PC-9 (cell line): ENCODE measurements at regions not wholly inside any gene's neighbourhood (a gene's known extent, or its start where the extent isn't known, plus 50 kb on each side); places are given as distances from the start of the nearest gene placed in this dataset.

Source experiments
- BruUV-seq: library from RNA; stranded (reverse); fragments of 400-500 nt; replicated peaks from 2 replicates; lab custom pipeline; 2021; lab: Mats Ljungman, UMichigan
- CTCF ChIA-PET: fragments of 300-600 bp; sonication (Branson Sonifier 250); formaldehyde crosslinking; loops from one replicate; lab custom pipeline; 2022; ENCODE audit warnings: antibody characterized with exemption; lab: Charles Lee
- POLR2A ChIA-PET: fragments of 300-600 bp; sonication (Branson Sonifier 250); formaldehyde crosslinking; loops from one replicate; lab custom pipeline; 2022; ENCODE audit warnings: antibody characterized with exemption; ENCODE audit not compliant: unreplicated experiment; lab: Charles Lee
- DNase-seq, 2 experiments: peaks; one replicate each; pipeline versions ENCODE4 v3.0.0 to v3.0.0-alpha.2; 2015 to 2022; ENCODE audit warnings: mixed read lengths in 1 of 2
- H2AFZ ChIP-seq: fragments of 200-600 bp; sonication (generic); 2 replicates; pipeline ENCODE4 v1.8.1; 2017; ENCODE audit warnings: antibody characterized with exemption
- H3F3A ChIP-seq: fragments of 200-600 bp; sonication (generic); 2 replicates; pipeline ENCODE4 v1.8.1; 2017; ENCODE audit warnings: antibody characterized with exemption, mild to moderate bottlenecking, low read depth; ENCODE audit not compliant: insufficient read depth
- H3K27ac ChIP-seq: fragments of 200-600 bp; sonication (generic); 2 replicates; pipeline ENCODE4 v1.6.1; 2016; ENCODE audit warnings: mixed run types
- H3K27me3 ChIP-seq: fragments of 200-600 bp; sonication (generic); 2 replicates; pipeline ENCODE4 v1.6.1; 2016; ENCODE audit warnings: low read depth, mixed run types; ENCODE audit not compliant: insufficient read depth
- H3K36me3 ChIP-seq: fragments of 200-600 bp; sonication (generic); 2 replicates; pipeline ENCODE4 v1.6.1; 2016; ENCODE audit warnings: low read depth, mixed run types
- H3K4me1 ChIP-seq: fragments of 200-600 bp; sonication (generic); replicated peaks from 2 replicates; pipeline ENCODE4 v1.6.1; 2016; ENCODE audit warnings: mixed run types; ENCODE audit not compliant: insufficient read depth
- H3K4me2 ChIP-seq: fragments of 200-600 bp; sonication (generic); 2 replicates; pipeline ENCODE4 v1.6.1; 2017; ENCODE audit warnings: mixed run types
- H3K4me3 ChIP-seq: fragments of 200-600 bp; sonication (generic); 2 replicates; pipeline ENCODE4 v1.6.1; 2016; ENCODE audit warnings: mixed run types
- H3K79me2 ChIP-seq: fragments of 200-600 bp; sonication (generic); 2 replicates; pipeline ENCODE4 v1.6.1; 2017; ENCODE audit warnings: low read depth, mixed run types
- H3K9me2 ChIP-seq: fragments of 200-600 bp; sonication (generic); 2 replicates; pipeline ENCODE4 v1.8.1; 2017; ENCODE audit warnings: mild to moderate bottlenecking; ENCODE audit not compliant: insufficient read depth
- H3K9me3 ChIP-seq: fragments of 200-600 bp; sonication (generic); 2 replicates; pipeline ENCODE4 v1.8.1; 2016; ENCODE audit warnings: low read depth; ENCODE audit not compliant: insufficient read depth
- H4K20me1 ChIP-seq: fragments of 200-600 bp; sonication (generic); 2 replicates; pipeline ENCODE4 v1.8.1; 2017; ENCODE audit not compliant: insufficient read depth
- EZH2 ChIP-seq: fragments of 200-600 bp; sonication (generic); IDR thresholded peaks from 2 replicates; pipeline ENCODE4 v1.8.0; 2017; ENCODE audit warnings: antibody characterized with exemption, low read depth
- intact Hi-C: fragments of 100-400 bp; cut with micrococcal nuclease; formaldehyde crosslinking; loops from one replicate; pipeline ENCODE4 v1.10.0; 2022; ENCODE audit not compliant: unreplicated experiment
- TF ChIP-seq, protein P1 (sequence below): fragments of 200-600 bp; sonication (generic); conservative IDR thresholded peaks from 2 replicates; pipeline ENCODE4 v1.6.1; 2017; ENCODE audit warnings: mixed run types, antibody characterized with exemption, mild to moderate bottlenecking, moderate library complexity

GRCh38 chr10:37713642-37714041 is 143.8 kb downstream of the ZNF248 start:
- DNase-seq, result no peak
- no peak overlapping the region for H2AFZ ChIP-seq
- no peak for TF ChIP-seq EZH2
- TF ChIP-seq, protein P1, sequence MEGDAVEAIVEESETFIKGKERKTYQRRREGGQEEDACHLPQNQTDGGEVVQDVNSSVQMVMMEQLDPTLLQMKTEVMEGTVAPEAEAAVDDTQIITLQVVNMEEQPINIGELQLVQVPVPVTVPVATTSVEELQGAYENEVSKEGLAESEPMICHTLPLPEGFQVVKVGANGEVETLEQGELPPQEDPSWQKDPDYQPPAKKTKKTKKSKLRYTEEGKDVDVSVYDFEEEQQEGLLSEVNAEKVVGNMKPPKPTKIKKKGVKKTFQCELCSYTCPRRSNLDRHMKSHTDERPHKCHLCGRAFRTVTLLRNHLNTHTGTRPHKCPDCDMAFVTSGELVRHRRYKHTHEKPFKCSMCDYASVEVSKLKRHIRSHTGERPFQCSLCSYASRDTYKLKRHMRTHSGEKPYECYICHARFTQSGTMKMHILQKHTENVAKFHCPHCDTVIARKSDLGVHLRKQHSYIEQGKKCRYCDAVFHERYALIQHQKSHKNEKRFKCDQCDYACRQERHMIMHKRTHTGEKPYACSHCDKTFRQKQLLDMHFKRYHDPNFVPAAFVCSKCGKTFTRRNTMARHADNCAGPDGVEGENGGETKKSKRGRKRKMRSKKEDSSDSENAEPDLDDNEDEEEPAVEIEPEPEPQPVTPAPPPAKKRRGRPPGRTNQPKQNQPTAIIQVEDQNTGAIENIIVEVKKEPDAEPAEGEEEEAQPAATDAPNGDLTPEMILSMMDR, result no peak
- ChIA-PET CTCF (no interaction called here), POLR2A (no interaction called here)
- intact Hi-C loops, result no loop called here
- H3K36me3 ChIP-seq, result no peaks in the 10 kb centered on the region
- no peaks in the 10 kb centered on the region for H3K9me3 ChIP-seq
- no peaks in the 10 kb centered on the region for H3K9me2 ChIP-seq
- H3K27ac ChIP-seq, result no peak overlapping the region
- no peaks in the 10 kb centered on the region for H3F3A ChIP-seq
- H3K27me3 ChIP-seq, result no peaks in the 10 kb centered on the region
- H3K79me2 ChIP-seq, result no peaks in the 10 kb centered on the region
- no TSS peak for BruUV-seq
- H3K4me3 ChIP-seq, result no peak overlapping the region
- H3K4me2 ChIP-seq, result no peak overlapping the region
- no peaks in the 10 kb centered on the region for H3K4me1 ChIP-seq
- H4K20me1 ChIP-seq, result no peaks in the 10 kb centered on the region

DNA sequence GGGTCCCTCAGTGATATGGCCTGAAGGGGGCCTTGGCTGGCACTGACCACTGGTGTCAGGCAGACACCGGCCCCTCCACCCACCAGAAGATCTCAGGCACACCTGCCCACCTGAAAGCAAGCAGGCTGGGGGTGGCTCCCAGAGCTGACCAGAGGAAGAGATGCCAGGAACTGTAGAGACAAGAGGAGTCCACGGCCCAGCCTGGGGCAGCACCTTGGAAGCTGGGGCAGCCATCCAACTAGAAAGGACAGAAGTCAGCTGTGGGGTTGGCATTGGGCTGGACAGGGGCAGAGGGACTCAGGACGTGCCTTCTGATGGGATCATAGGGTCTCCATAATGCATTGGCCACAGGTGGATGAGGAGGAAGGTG is 144.3 kb downstream of the ZNF248 start:
- Histone ChIP-seq H3K4me2 (no peak overlapping the region), H2AFZ (no peak overlapping the region), H3K9me2 (no peaks in the 10 kb centered on the region), H4K20me1 (no peaks in the 10 kb centered on the region), H3K4me3 (no peak overlapping the region), H3K27ac (no peak overlapping the region), H3K79me2 (no peaks in the 10 kb centered on the region), H3K36me3 (no peaks in the 10 kb centered on the region), H3K4me1 (no peaks in the 10 kb centered on the region), H3K27me3 (no peaks in the 10 kb centered on the region), H3K9me3 (no peaks in the 10 kb centered on the region), H3F3A (no peaks in the 10 kb centered on the region)
- BruUV-seq, result no TSS peak
- no peak for DNase-seq
- intact Hi-C loops, result no loop called here
- ChIA-PET POLR2A (no interaction called here), CTCF (no interaction called here)
- TF ChIP-seq EZH2, result no peak
- TF ChIP-seq, protein P1, result no peak

DNA sequence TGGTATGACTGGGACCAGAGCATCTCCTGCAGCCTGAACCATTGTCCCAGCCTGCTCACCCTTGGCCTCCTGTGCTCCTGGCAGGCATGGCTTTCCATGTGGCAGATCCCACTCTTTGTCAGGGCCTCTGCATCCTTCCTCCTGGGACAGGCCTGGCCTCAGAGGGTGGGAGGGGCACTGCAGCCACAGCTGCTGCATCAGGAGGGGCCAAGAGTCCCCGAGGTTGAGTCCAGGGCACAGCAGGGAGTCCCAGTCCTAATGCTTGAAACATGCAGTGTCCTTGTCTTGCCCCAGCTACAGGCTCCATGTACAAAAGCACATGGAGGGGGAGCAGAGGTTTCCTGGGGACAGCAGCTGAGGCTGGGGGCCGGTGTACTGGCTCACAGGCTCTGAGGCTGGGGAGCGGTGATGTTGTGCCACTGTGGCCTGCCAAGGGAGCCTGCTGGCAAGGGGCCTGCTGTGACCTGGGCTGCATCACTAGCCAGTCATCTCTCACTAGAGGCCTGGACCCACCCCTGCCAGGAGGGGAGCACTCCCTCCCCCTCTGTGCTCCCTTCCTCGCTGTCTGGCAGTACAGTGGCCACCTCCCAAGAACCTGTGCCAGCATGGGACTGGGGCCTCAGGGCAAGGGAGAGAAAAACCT is 144.8 kb downstream of the ZNF248 start:
- ChIA-PET POLR2A (no interaction called here), CTCF (no interaction called here)
- TF ChIP-seq, protein P1, result no peak
- no peak for TF ChIP-seq EZH2
- Histone ChIP-seq H3K79me2 (no peaks in the 10 kb centered on the region), H3K9me3 (no peaks in the 10 kb centered on the region), H3K4me1 (no peaks in the 10 kb centered on the region), H3F3A (no peaks in the 10 kb centered on the region), H3K27me3 (no peaks in the 10 kb centered on the region), H3K36me3 (no peaks in the 10 kb centered on the region), H3K4me2 (no peak overlapping the region), H3K4me3 (no peak overlapping the region), H3K27ac (no peak overlapping the region), H4K20me1 (no peaks in the 10 kb centered on the region), H3K9me2 (no peaks in the 10 kb centered on the region), H2AFZ (no peak overlapping the region)
- no TSS peak for BruUV-seq
- no peak for DNase-seq
- intact Hi-C loops, result no loop called here
